NK-92 treated with Interleukin-12 subunit alpha and Interleukin-12 subunit beta, amount 100 ng/mL, for 24 hours (cell line): ENCODE measurements at regions not wholly inside any gene's neighbourhood (a gene's known extent, or its start where the extent isn't known, plus 50 kb on each side); places are given as distances from the start of the nearest gene placed in this dataset.
"Not testable (repeated sequence)": the region's sequence is repeated elsewhere in the genome, so short reads cannot be mapped to it uniquely, and the experiment has no call there.

ENCODE experiments used
- DNase-seq: peaks from one replicate; lab custom pipeline; 2025; lab: John Stamatoyannopoulos, UW

- DNase-seq: no peak
These were observed 70.8 kb upstream of the SMIM23 start for GRCh38 chr5:171714851-171715250.

DNA sequence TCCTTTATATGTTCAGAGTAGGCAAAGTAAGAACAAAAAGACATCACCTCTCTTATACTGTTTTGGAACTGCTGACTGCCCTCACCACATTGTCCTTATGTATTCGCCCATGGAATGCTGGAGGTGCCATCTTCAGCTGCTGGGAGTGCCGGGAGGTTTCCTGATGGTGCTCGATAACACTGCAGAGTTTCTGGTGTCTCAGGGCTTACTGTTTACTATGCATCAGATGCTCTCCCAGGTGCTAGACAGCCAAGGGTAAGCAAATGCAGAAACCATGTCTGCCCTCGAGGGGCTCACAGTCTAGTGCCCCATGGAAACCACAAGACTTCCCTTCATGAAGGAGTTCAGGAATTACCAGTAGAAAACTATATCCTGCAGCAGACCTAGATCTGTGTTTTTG lies 70.1 kb upstream of the SMIM23 start:
- no peak for DNase-seq

DNA sequence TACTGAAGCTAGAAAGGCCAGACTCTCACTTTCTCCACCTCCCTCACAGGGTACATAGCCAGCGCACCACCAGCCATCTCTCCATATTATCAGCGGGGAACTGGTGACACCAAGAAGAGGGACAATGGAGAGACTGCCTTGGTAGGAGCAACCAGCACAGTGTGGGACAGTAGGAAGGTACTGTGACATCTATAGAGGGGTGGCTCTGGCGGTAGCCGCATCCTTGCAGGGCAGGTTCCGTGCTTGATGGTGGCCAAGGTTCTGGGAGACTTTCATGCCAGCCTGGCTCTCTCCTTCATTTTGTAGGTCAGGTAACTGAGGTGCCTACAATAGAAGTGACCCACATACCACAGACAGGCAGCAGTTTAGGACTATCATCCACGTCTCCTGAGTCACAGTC lies 65.5 kb upstream of the SMIM23 start:
- no peak for DNase-seq

GRCh38 chr5:171721464-171721863 lies 64.2 kb upstream of the SMIM23 start:
- DNase-seq: no peak

DNA sequence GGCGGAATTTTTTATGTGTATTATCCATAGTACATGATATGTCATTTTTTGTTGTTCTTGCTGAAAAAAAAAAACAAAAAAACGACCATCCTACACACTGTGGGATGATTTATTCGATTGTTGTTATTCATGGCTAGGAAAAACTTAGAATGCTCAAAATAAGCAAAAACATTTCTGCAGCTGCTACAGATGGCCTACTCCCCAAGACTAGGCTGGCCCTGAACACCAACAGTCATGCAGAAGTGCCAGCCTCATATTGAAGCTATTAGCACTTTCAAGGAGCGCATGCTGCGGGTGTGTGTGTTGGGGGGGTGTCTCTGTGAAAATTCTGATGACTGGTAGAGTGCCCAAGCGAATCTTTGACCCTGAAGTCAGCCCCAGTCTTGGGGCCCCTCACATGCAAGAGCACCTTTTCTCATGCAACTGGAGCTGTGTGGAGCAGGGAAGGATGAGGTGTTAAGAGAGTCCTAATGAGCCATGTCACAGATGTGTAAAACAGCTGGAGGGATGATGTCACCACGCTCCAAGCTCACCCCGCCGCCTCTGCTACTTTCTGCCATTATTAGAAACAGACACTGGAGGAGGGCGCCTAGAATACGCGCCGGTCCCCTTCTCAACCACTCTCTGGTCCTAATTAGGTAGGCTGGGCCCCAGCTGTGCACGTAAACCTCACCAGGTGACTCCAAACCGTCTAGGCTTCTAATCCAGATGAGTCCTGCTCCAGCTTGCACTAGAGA lies 61.0 kb upstream of the SMIM23 start:
- no peak for DNase-seq

DNA sequence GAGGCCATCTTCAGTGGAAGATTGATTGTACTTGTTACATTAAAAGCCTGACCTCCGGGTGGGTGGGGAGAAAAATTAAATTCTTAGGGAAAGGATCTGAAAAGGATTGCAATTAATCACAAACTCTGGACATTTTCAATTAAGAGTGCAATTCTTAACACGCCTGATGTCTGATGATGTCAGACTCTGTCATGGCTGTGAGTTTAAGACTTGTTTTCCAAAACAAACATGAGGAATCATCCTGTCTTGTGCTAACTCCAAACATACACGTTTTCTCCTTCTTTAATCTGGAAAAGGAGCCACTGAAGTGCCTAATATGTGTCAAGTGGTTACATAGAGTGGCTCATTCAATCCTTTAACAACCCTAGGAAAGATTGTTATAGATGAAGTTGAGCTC lies 60.4 kb upstream of the SMIM23 start:
- DNase-seq: no peak

GRCh38 chr5:171726819-171727218 lies 58.8 kb upstream of the SMIM23 start:
- DNase-seq: not testable (repeated sequence)

DNA sequence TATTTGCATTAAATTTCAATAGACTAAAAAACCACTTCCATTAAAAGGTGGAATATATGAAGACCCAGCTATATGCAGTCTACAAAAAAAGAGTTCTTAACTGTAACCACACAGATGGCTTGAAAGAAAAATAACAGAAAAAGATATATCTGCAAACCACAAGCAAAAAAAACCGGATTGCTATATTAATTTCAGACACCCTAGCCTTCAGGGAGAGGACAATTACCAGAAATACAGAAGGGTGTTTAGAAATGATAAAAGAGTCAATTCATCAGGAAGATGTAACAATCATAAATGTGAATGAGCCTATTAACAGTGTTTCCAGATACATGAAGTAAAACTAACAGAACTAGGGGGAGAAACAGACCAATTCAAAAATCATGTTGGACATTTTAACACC lies 56.9 kb upstream of the SMIM23 start:
- no peak for DNase-seq
